Activated CD8-positive, alpha-beta T cell treated with anti-CD3 and anti-CD28 coated beads for 36 hours (primary cell): ENCODE measurements at regions not wholly inside any gene's neighbourhood (a gene's known extent, or its start where the extent isn't known, plus 50 kb on each side); places are given as distances from the start of the nearest gene placed in this dataset.

Experiments used
- ATAC-seq: fragments of 200-7000 bp; cut with Tn5 transposase; one replicate; pipeline ENCODE4 v1.10.0; 2021; ENCODE audit warnings: mild to moderate bottlenecking, moderate library complexity
- CTCF ChIA-PET: fragments of 350-600 bp; sonication (Branson Sonifier 250); formaldehyde crosslinking; loops from one replicate; lab custom pipeline; 2021; ENCODE audit warnings: antibody characterized with exemption; lab: Charles Lee
- POLR2A ChIA-PET: fragments of 350-600 bp; sonication (Branson Sonifier 250); formaldehyde crosslinking; loops from one replicate; lab custom pipeline; 2021; ENCODE audit warnings: antibody characterized with exemption; lab: Charles Lee
- DNase-seq: peaks from one replicate; pipeline ENCODE4 v3.0.0-alpha.2; 2020
- H3K27ac Mint-ChIP-seq: one replicate; pipeline ENCODE4 v1.8.0; 2021; ENCODE audit warnings: mild to moderate bottlenecking, mixed read lengths
- H3K27me3 Mint-ChIP-seq: one replicate; pipeline ENCODE4 v1.8.0; 2021; ENCODE audit warnings: mixed read lengths
- H3K36me3 Mint-ChIP-seq: one replicate; pipeline ENCODE4 v1.8.0; 2021; ENCODE audit warnings: low read depth, mixed read lengths
- H3K4me1 Mint-ChIP-seq: one replicate; pipeline ENCODE4 v1.8.0; 2021; ENCODE audit warnings: low read depth, mixed read lengths
- H3K4me3 Mint-ChIP-seq: one replicate; pipeline ENCODE4 v1.8.0; 2021; ENCODE audit warnings: mild to moderate bottlenecking, moderate library complexity, mixed read lengths
- H3K9me3 Mint-ChIP-seq: one replicate; pipeline ENCODE4 v1.8.0; 2021; ENCODE audit warnings: mixed read lengths
- intact Hi-C: fragments of 100-400 bp; cut with micrococcal nuclease; formaldehyde crosslinking; loops from one replicate; pipeline ENCODE4 v1.10.0; 2022
- TF ChIP-seq, protein P1 (sequence below): fragments of 200-600 bp; IDR thresholded peaks from one replicate; pipeline ENCODE4 v1.8.0; 2022; ENCODE audit warnings: antibody characterized with exemption, mild to moderate bottlenecking

DNA sequence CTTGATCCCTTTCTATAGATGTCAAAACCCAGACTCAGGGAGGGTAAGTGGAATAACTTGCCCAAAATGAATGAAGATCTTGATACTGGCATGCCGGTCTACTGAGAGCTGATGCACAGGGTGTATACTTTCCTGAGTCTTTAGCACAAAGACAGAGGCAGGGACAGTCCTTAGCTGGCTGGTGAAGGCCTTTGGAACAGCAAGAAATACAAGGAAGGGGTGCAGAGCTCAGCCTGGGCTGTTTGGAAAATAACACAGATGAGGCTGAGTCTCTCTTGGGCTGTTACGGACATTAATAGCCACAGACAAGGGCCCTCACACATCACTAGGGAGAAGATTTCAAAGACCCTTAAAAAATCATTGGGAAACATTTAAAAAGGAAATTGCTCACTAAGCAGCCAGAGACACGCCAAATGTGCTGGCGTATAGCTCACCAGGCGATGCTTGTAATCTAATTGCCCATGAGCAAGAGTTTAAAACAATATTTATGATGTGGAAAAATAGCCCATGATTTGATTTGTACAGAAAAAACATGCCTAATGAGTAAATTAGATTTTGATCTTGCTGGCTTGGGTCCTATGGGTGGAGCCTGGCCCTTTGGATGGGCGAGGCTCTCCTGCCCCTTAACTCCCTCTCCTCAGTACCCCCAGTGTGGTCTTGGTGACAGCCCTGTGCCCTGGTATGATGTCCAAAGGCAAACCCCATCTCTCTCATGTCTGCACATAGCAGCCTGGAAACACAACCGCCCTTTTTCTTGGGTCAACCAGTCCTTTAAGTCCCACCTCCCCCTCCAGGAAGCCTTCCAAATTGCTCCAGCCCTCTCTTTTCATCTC, 81.8 kb upstream of the MRPS22 start:
- ChIA-PET POLR2A (no interaction called here), CTCF (no interaction called here)
- intact Hi-C loops: no loop called here
- TF ChIP-seq, protein P1, sequence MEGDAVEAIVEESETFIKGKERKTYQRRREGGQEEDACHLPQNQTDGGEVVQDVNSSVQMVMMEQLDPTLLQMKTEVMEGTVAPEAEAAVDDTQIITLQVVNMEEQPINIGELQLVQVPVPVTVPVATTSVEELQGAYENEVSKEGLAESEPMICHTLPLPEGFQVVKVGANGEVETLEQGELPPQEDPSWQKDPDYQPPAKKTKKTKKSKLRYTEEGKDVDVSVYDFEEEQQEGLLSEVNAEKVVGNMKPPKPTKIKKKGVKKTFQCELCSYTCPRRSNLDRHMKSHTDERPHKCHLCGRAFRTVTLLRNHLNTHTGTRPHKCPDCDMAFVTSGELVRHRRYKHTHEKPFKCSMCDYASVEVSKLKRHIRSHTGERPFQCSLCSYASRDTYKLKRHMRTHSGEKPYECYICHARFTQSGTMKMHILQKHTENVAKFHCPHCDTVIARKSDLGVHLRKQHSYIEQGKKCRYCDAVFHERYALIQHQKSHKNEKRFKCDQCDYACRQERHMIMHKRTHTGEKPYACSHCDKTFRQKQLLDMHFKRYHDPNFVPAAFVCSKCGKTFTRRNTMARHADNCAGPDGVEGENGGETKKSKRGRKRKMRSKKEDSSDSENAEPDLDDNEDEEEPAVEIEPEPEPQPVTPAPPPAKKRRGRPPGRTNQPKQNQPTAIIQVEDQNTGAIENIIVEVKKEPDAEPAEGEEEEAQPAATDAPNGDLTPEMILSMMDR: no peak
- DNase-seq (no peak), ATAC-seq (no peak)
- no peak overlapping the region for H3K27ac Mint-ChIP-seq
- peaks cover 7% of the 10 kb centered on the region for H3K27me3 Mint-ChIP-seq
- no peaks in the 10 kb centered on the region for H3K36me3 Mint-ChIP-seq
- no peak overlapping the region for H3K4me3 Mint-ChIP-seq
- H3K4me1 Mint-ChIP-seq: no peaks in the 10 kb centered on the region
- H3K9me3 Mint-ChIP-seq: no peaks in the 10 kb centered on the region

GRCh38 chr3:139263798-139264197, 80.0 kb upstream of the MRPS22 start:
- H3K27ac Mint-ChIP-seq: no peak overlapping the region
- H3K9me3 Mint-ChIP-seq: no peaks in the 10 kb centered on the region
- peaks cover 3% of the 10 kb centered on the region for H3K27me3 Mint-ChIP-seq
- no peaks in the 10 kb centered on the region for H3K4me1 Mint-ChIP-seq
- POLR2A ChIA-PET: no interaction called here
- CTCF ChIA-PET: no interaction called here
- TF ChIP-seq, protein P1: no peak
- DNase-seq: no peak
- ATAC-seq: no peak
- intact Hi-C loops: no loop called here
- no peaks in the 10 kb centered on the region for H3K36me3 Mint-ChIP-seq
- H3K4me3 Mint-ChIP-seq: no peak overlapping the region

- ChIA-PET CTCF (no interaction called here), POLR2A (no interaction called here)
- no peak overlapping the region for H3K27ac Mint-ChIP-seq
- no peak for DNase-seq
- no peaks in the 10 kb centered on the region for H3K36me3 Mint-ChIP-seq
- intact Hi-C loops: no loop called here
- no peaks in the 10 kb centered on the region for H3K9me3 Mint-ChIP-seq
- H3K4me1 Mint-ChIP-seq: no peaks in the 10 kb centered on the region
- peaks cover 3% of the 10 kb centered on the region for H3K27me3 Mint-ChIP-seq
- H3K4me3 Mint-ChIP-seq: no peak overlapping the region
- no peak for ATAC-seq
- TF ChIP-seq, protein P1: no peak
Measured at GRCh38 chr3:139264375-139264774, 79.4 kb upstream of the MRPS22 start.

DNA sequence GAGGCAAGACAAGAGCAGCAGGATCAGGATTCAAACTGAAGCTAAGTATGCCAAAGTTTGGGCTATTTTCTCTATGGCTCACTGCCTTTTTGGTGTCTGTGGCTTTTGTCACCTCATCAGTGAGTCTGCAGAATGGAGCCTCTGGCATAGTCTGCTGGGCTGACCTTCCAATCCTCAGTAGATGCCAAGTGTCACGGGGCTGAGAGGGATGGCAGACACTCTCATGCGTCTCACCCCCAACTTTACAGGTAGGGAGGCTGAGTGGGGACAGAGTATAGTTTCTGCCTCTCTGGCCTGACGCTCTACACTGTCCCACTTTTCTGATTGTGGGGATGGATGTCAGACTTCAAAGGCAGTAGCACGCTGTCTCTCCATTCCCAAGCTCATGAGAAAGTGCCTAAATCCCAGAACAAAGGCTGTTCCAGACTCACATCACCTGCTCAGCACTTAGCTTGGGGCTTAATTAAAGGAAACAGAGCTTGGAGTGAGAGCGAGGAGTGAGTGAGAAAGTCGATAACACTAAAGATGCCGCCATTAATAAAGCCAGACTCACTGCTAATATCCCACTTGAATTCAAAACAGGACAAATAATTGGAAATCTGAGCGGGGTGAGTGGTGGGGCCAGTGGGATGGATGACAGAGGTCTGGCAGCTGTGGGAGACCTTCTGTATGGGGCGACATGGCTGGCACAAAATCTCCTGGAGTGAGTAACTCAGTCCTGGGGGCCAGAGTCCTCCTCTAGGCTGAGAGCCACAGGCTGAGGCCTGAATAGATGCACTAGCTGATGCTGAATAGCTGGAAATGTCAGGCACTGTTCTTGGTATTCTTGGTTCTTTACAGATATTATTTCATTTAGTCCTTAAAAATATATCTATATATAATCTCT, 78.4 kb upstream of the MRPS22 start:
- Mint-ChIP-seq H3K9me3 (no peaks in the 10 kb centered on the region), H3K4me3 (no peak overlapping the region), H3K27ac (no peak overlapping the region), H3K36me3 (no peaks in the 10 kb centered on the region), H3K27me3 (peaks cover 1% of the 10 kb centered on the region), H3K4me1 (no peaks in the 10 kb centered on the region)
- ATAC-seq: no peak
- DNase-seq: no peak
- intact Hi-C loops: no loop called here
- ChIA-PET CTCF (no interaction called here), POLR2A (no interaction called here)
- TF ChIP-seq, protein P1: no peak
